SK-N-SH (cell line): ENCODE measurements at regions not wholly inside any gene's neighbourhood (a gene's known extent, or its start where the extent isn't known, plus 50 kb on each side); places are given as distances from the start of the nearest gene placed in this dataset.
A peak's percentile ranks its signal among the peaks of the same experiment; 100 is the strongest.

Experiments used
- CTCF ChIA-PET: fragments of 300-600, 350-600 bp; formaldehyde crosslinking; extraction: SDS; loops from one replicate; lab custom pipeline; 2021; lab: Yijun Ruan, JAX
- POLR2A ChIA-PET: fragments of 350-600 bp; sonication (Branson Sonifier 250); formaldehyde crosslinking; extraction: SDS; loops from one replicate; lab custom pipeline; 2020; ENCODE audit warnings: antibody characterized with exemption, inconsistent platforms; lab: Yijun Ruan, JAX
- DNase-seq: peaks from one replicate; pipeline ENCODE4 v3.0.0; 2012
- H2AFZ ChIP-seq: fragments of 200-600 bp; sonication (generic); 2 replicates; pipeline ENCODE4 v1.8.1; 2016; ENCODE audit warnings: antibody characterized with exemption, mild to moderate bottlenecking, low read depth
- H3F3A ChIP-seq: fragments of 200-600 bp; sonication (generic); replicated peaks from 2 replicates; pipeline ENCODE3; 2016; ENCODE audit warnings: antibody characterized with exemption, mild to moderate bottlenecking; ENCODE audit not compliant: insufficient read depth
- H3K27ac ChIP-seq, 2 experiments: fragments of 200-500 bp in 1 of 2; fragments of 200-600 bp in 1 of 2; sonication (Bioruptor generic) in 1 of 2; sonication (generic), shearing (Covaris generic) in 1 of 2; 2 replicates each; pipeline versions ENCODE4 v1.5.1 to v1.6.1; 2014 to 2016; ENCODE audit warnings: low read depth in 2 of 2, inconsistent platforms in 1 of 2, low read length in 1 of 2, mild to moderate bottlenecking in 1 of 2, mixed read lengths in 1 of 2
- H3K27me3 ChIP-seq: fragments of 200-600 bp; sonication (generic), shearing (Covaris generic); 2 replicates; pipeline ENCODE4 v1.6.1; 2016; ENCODE audit warnings: mixed run types; ENCODE audit not compliant: insufficient read depth
- H3K36me3 ChIP-seq, 2 experiments: fragments of 200-500 bp in 1 of 2; fragments of 200-600 bp in 1 of 2; sonication (Bioruptor generic) in 1 of 2; sonication (generic) in 1 of 2; replicated peaks in 1 of 2; 2 replicates each; pipeline versions ENCODE3 to v1.5.1; 2014 to 2016; ENCODE audit warnings: low read length in 1 of 2, mild to moderate bottlenecking in 1 of 2; ENCODE audit not compliant: insufficient read depth in 2 of 2, control insufficient read depth in 1 of 2
- H3K4me1 ChIP-seq, 2 experiments: fragments of 200-500 bp in 1 of 2; fragments of 200-600 bp in 1 of 2; sonication (Bioruptor generic) in 1 of 2; sonication (generic), shearing (Covaris generic) in 1 of 2; 2 replicates each; pipeline versions ENCODE4 v1.5.1 to v1.6.1; 2014 to 2016; ENCODE audit warnings: low read depth in 1 of 2, low read length in 1 of 2, mixed run types in 1 of 2; ENCODE audit not compliant: insufficient read depth in 2 of 2, control insufficient read depth in 1 of 2
- H3K4me2 ChIP-seq: fragments of 200-600 bp; sonication (generic), shearing (Covaris generic); 2 replicates; pipeline ENCODE4 v1.6.1; 2017; ENCODE audit warnings: mixed run types
- H3K4me3 ChIP-seq, 2 experiments: fragments of 200-500 bp in 1 of 2; fragments of 200-600 bp in 1 of 2; sonication (Bioruptor generic) in 1 of 2; sonication (generic), shearing (Covaris generic) in 1 of 2; 2 replicates each; pipeline versions ENCODE4 v1.5.1 to v1.8.1; 2014 to 2016; ENCODE audit warnings: low read depth in 2 of 2, inconsistent platforms in 1 of 2, low read length in 1 of 2, mild to moderate bottlenecking in 1 of 2, mixed read lengths in 1 of 2, moderate library complexity in 1 of 2
- H3K79me2 ChIP-seq: fragments of 200-600 bp; sonication (generic); 2 replicates; pipeline ENCODE4 v1.8.1; 2017; ENCODE audit warnings: mild to moderate bottlenecking; ENCODE audit not compliant: insufficient read depth
- H3K9ac ChIP-seq: fragments of 200-600 bp; sonication (generic); 2 replicates; pipeline ENCODE4 v1.6.1; 2017; ENCODE audit warnings: mixed run types
- H3K9me2 ChIP-seq: fragments of 200-600 bp; sonication (generic); 2 replicates; pipeline ENCODE4 v1.6.1; 2017; ENCODE audit warnings: mixed run types
- H3K9me3 ChIP-seq: fragments of 200-600 bp; sonication (generic); 2 replicates; pipeline ENCODE4 v1.6.1; 2017; ENCODE audit warnings: mixed run types, mild to moderate bottlenecking, moderate library complexity
- H4K20me1 ChIP-seq: fragments of 200-600 bp; sonication (generic); 2 replicates; pipeline ENCODE4 v1.6.1; 2017; ENCODE audit warnings: mild to moderate bottlenecking, mixed run types; ENCODE audit not compliant: insufficient read depth
- CHD2 ChIP-seq: fragments of 150-350 bp; IDR thresholded peaks from 2 replicates; pipeline ENCODE4 v1.6.1; 2018; ENCODE audit warnings: low read length; ENCODE audit not compliant: partially characterized antibody
- EP300 ChIP-seq, 2 experiments: IDR thresholded peaks; 2 replicates each; pipeline versions ENCODE4 v1.4.0 to v1.6.1; 2012; ENCODE audit warnings: borderline replicate concordance in 1 of 2, low read depth in 1 of 2, low read length in 1 of 2
- EZH2phosphoT487 ChIP-seq: fragments of 200-600 bp; sonication (generic); IDR thresholded peaks from 2 replicates; pipeline ENCODE4 v1.6.1; 2017; ENCODE audit warnings: low read depth, mixed run types, mild to moderate bottlenecking, antibody characterized with exemption, moderate library complexity, borderline replicate concordance
- FOXM1 ChIP-seq: IDR thresholded peaks from 2 replicates; pipeline ENCODE4 v1.4.0; 2012; ENCODE audit warnings: low read depth, mild to moderate bottlenecking
- GABPA ChIP-seq: IDR thresholded peaks from 2 replicates; pipeline ENCODE4 v1.4.0; 2012; ENCODE audit warnings: low read depth, mild to moderate bottlenecking
- GATA2 ChIP-seq: sonication (generic); formaldehyde crosslinking; IDR thresholded peaks from 2 replicates; pipeline ENCODE4 v1.5.0; 2020; ENCODE audit warnings: mild to moderate bottlenecking, missing genetic modification reagents
- JUND ChIP-seq: IDR thresholded peaks from 2 replicates; pipeline ENCODE4 v1.4.0; 2012
- MAX ChIP-seq: IDR thresholded peaks from 2 replicates; pipeline ENCODE4 v1.4.0; 2012; ENCODE audit warnings: low read depth
- MEF2A ChIP-seq: IDR thresholded peaks from 2 replicates; pipeline ENCODE4 v1.4.0; 2012; ENCODE audit warnings: low read depth, borderline replicate concordance
- MXI1 ChIP-seq: IDR thresholded peaks from 2 replicates; pipeline ENCODE4 v1.6.1; 2012; ENCODE audit warnings: mild to moderate bottlenecking, low read depth, low read length, improper control_type of control experiment
- NFIC ChIP-seq: IDR thresholded peaks from 2 replicates; pipeline ENCODE4 v1.4.0; 2012; ENCODE audit warnings: borderline replicate concordance
- NRF1 ChIP-seq: IDR thresholded peaks from 2 replicates; pipeline ENCODE4 v1.6.1; 2012; ENCODE audit warnings: low read depth, mild to moderate bottlenecking, low read length
- PBX3 ChIP-seq: IDR thresholded peaks from 2 replicates; pipeline ENCODE4; 2012
- POLR2AphosphoS5 ChIP-seq: IDR thresholded peaks from 2 replicates; pipeline ENCODE4 v1.6.1; 2012; ENCODE audit warnings: low read depth, low read length
- RFX5 ChIP-seq: IDR thresholded peaks from 2 replicates; pipeline ENCODE4 v1.6.1; 2012; ENCODE audit warnings: mild to moderate bottlenecking, improper control_type of control experiment, low read length
- RXRA ChIP-seq: IDR thresholded peaks from 2 replicates; pipeline ENCODE4 v1.4.0; 2012; ENCODE audit warnings: low read depth, mild to moderate bottlenecking, borderline replicate concordance
- TCF12 ChIP-seq: IDR thresholded peaks from 2 replicates; pipeline ENCODE4 v1.4.0; 2012
- WGBS: methylation state at CpG from one replicate; pipeline ENCODE4 v1.1.6; 2017; ENCODE audit warnings: low lambda C conversion rate; 5-methylcytosine and 5-hydroxymethylcytosine counted together
- TF ChIP-seq, protein P1 (sequence below): IDR thresholded peaks from 2 replicates; pipeline ENCODE4 v1.6.1; 2012; ENCODE audit warnings: mild to moderate bottlenecking, low read depth, low read length, moderate library complexity
- TF ChIP-seq, protein P2 (sequence below): IDR thresholded peaks from 2 replicates; pipeline ENCODE4 v1.4.0; 2012; ENCODE audit warnings: low read depth, borderline replicate concordance
- TF ChIP-seq, protein P3 (sequence below): fragments of 150-350 bp; IDR thresholded peaks from 2 replicates; pipeline ENCODE4 v1.6.1; 2017; ENCODE audit warnings: antibody characterized with exemption, low read length, low read depth, borderline replicate concordance

GRCh38 chr4:71094201-71094600 lies 100.8 kb downstream of the DCK start:
- DNase-seq = no peak
- no peak overlapping the region for H3K9ac ChIP-seq
- TF ChIP-seq MEF2A (no peak), CHD2 (no peak), MAX (no peak), RFX5 (no peak), MXI1 (no peak), GATA2 (CRISPR knock-in tag) (no peak), RXRA (no peak), POLR2AphosphoS5 (no peak), PBX3 (no peak), NRF1 (no peak), JUND (no peak)
- TF ChIP-seq, protein P1, sequence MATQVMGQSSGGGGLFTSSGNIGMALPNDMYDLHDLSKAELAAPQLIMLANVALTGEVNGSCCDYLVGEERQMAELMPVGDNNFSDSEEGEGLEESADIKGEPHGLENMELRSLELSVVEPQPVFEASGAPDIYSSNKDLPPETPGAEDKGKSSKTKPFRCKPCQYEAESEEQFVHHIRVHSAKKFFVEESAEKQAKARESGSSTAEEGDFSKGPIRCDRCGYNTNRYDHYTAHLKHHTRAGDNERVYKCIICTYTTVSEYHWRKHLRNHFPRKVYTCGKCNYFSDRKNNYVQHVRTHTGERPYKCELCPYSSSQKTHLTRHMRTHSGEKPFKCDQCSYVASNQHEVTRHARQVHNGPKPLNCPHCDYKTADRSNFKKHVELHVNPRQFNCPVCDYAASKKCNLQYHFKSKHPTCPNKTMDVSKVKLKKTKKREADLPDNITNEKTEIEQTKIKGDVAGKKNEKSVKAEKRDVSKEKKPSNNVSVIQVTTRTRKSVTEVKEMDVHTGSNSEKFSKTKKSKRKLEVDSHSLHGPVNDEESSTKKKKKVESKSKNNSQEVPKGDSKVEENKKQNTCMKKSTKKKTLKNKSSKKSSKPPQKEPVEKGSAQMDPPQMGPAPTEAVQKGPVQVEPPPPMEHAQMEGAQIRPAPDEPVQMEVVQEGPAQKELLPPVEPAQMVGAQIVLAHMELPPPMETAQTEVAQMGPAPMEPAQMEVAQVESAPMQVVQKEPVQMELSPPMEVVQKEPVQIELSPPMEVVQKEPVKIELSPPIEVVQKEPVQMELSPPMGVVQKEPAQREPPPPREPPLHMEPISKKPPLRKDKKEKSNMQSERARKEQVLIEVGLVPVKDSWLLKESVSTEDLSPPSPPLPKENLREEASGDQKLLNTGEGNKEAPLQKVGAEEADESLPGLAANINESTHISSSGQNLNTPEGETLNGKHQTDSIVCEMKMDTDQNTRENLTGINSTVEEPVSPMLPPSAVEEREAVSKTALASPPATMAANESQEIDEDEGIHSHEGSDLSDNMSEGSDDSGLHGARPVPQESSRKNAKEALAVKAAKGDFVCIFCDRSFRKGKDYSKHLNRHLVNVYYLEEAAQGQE = no peak
- no peaks in the 10 kb centered on the region for H3F3A ChIP-seq
- H3K4me3 ChIP-seq = no peak overlapping the region
- H4K20me1 ChIP-seq = no peaks in the 10 kb centered on the region
- H3K9me3 ChIP-seq = no peaks in the 10 kb centered on the region
- CTCF ChIA-PET = no interaction called here
- POLR2A ChIA-PET = no interaction called here
- no peak overlapping the region for H2AFZ ChIP-seq
- no peaks in the 10 kb centered on the region for H3K79me2 ChIP-seq
- no peaks in the 10 kb centered on the region; the same call in 1 of the 2 replicates for H3K27me3 ChIP-seq
- H3K36me3 ChIP-seq = no peaks in the 10 kb centered on the region
- H3K4me1 ChIP-seq = no peaks in the 10 kb centered on the region
- H3K9me2 ChIP-seq = no peaks in the 10 kb centered on the region
- H3K27ac ChIP-seq = no peak overlapping the region
- no peak overlapping the region for H3K4me2 ChIP-seq

- Histone ChIP-seq H3K9ac (no peak overlapping the region), H2AFZ (0 out of 2 replicates have a peak overlapping the region, but pooled peaks have one; percentile 69), H4K20me1 (no peaks in the 10 kb centered on the region), H3F3A (no peaks in the 10 kb centered on the region), H3K4me3 (no peak overlapping the region; a peak in 1 of 4 replicates), H3K27me3 (no peaks in the 10 kb centered on the region), H3K4me2 (no peak overlapping the region; the same call in 1 of the 2 replicates), H3K36me3 (no peaks in the 10 kb centered on the region), H3K4me1 (no peaks in the 10 kb centered on the region), H3K27ac (no peak overlapping the region), H3K9me3 (no peaks in the 10 kb centered on the region), H3K9me2 (no peaks in the 10 kb centered on the region), H3K79me2 (no peaks in the 10 kb centered on the region)
- 80% methylated on average over 2 of the region's 2 CpGs for WGBS
- no peak for DNase-seq
- ChIA-PET CTCF (no interaction called here), POLR2A (no interaction called here)
- TF ChIP-seq NFIC (no peak), EP300 (IDR thresholded peaks at IDR 0.05; ENCODE audit: borderline replicate concordance in 1 of 2, low read depth in 1 of 2, low read length in 1 of 2) (no peak), RFX5 (no peak), CHD2 (no peak), FOXM1 (no peak), GABPA (no peak), NRF1 (no peak), MXI1 (no peak), EZH2phosphoT487 (no peak), TCF12 (no peak)
- TF ChIP-seq, protein P2, sequence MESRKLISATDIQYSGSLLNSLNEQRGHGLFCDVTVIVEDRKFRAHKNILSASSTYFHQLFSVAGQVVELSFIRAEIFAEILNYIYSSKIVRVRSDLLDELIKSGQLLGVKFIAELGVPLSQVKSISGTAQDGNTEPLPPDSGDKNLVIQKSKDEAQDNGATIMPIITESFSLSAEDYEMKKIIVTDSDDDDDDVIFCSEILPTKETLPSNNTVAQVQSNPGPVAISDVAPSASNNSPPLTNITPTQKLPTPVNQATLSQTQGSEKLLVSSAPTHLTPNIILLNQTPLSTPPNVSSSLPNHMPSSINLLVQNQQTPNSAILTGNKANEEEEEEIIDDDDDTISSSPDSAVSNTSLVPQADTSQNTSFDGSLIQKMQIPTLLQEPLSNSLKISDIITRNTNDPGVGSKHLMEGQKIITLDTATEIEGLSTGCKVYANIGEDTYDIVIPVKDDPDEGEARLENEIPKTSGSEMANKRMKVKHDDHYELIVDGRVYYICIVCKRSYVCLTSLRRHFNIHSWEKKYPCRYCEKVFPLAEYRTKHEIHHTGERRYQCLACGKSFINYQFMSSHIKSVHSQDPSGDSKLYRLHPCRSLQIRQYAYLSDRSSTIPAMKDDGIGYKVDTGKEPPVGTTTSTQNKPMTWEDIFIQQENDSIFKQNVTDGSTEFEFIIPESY = no peak
- TF ChIP-seq, protein P3, sequence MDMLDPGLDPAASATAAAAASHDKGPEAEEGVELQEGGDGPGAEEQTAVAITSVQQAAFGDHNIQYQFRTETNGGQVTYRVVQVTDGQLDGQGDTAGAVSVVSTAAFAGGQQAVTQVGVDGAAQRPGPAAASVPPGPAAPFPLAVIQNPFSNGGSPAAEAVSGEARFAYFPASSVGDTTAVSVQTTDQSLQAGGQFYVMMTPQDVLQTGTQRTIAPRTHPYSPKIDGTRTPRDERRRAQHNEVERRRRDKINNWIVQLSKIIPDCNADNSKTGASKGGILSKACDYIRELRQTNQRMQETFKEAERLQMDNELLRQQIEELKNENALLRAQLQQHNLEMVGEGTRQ = no peak
These were observed 101.7 kb downstream of the DCK start for GRCh38 chr4:71095141-71095540.
